Caki2 (cell line): ENCODE measurements at regions not wholly inside any gene's neighbourhood (a gene's known extent, or its start where the extent isn't known, plus 50 kb on each side); places are given as distances from the start of the nearest gene placed in this dataset.
"Not testable (repeated sequence)": the region's sequence is repeated elsewhere in the genome, so short reads cannot be mapped to it uniquely, and the experiment has no call there.

Source experiments
- DNase-seq: peaks from one replicate; pipeline ENCODE4 v3.0.0-alpha.2; 2015; ENCODE audit warnings: low read depth
- in situ Hi-C: cut with HindIII; loops from 2 replicates; pipeline ENCODE4 v1.10.0; 2016; ENCODE audit warnings: low sequenced_read_pairs, low pct_unique_long_range_greater_than_20kb, mixed read lengths

DNA sequence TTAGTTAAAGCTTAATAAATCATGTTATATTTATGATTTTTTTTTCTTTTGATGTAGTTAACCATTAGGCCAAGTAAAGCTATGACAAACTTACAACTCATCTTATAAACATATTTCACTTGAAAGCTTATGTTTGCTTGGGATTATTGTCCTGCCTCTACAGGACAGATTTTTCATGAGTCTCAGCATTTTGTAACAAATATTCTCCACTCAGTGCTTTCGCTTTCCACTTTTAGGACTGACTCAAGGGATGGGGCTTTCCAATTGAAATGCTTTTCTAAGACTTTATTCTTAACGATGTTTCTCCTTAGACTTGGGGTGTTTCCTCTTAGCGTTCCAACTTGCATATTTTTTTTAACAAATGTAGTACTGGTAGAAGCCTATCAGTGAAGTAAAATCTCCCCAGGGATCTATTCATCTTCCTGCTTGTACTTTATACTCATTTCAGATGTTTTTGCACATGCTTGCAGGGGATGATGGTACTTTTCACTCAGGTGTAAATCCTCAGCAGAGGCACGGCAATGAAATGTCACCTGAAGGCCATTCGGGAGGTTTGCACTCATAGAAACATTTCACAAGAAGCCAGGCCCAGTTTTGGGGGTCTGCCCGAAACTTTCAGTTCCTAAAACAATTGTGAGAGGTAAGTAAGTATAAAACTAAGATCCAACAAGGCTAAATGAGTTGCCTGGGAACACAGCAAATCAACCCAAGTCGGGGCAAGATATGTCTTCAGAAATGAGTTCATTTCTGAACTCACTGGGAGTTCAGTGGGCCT is 298.1 kb upstream of the FOXQ1 start:
- no peak for DNase-seq
- in situ Hi-C loops: no loop called here

DNA sequence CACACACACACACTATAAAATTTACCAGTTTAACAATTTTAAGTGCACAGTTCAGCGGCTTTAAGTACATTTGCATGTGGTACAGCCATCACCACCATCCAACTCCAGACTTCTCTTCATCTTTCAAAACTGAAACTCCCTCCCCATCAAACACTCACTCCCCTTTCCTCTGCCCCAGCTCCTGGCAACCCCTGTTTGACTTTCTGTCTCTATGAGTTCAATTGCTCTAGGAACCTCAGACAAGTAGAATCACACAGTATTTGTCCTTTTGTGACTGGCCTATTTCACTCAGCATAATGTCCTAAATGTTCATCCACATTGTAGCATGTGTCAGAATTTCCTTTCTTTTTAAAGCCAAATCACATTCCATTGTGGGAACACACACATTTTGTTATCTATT is 302.8 kb upstream of the FOXQ1 start:
- no peak for DNase-seq
- in situ Hi-C loops: no loop called here

DNA sequence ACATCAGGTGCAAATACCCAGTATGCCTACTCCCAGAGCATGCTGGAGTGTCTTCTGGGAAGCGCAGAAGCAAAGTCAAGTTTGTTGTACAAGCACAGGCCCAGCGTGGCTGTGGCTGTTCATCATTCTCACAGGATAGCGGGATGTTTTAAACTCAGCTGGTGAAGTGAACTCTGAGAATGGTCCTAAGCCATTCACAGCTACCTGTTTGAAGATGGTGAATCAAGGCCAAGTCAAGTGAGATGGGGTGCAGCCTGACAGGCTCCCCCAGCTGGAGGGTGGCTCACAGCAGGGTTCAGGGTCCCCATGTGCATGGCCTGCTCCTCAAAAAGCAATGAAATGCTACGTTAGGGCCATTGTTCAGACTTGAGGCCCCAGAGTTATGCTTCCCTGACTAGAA is 304.7 kb upstream of the FOXQ1 start:
- DNase-seq: no peak
- in situ Hi-C loops: no loop called here

DNA sequence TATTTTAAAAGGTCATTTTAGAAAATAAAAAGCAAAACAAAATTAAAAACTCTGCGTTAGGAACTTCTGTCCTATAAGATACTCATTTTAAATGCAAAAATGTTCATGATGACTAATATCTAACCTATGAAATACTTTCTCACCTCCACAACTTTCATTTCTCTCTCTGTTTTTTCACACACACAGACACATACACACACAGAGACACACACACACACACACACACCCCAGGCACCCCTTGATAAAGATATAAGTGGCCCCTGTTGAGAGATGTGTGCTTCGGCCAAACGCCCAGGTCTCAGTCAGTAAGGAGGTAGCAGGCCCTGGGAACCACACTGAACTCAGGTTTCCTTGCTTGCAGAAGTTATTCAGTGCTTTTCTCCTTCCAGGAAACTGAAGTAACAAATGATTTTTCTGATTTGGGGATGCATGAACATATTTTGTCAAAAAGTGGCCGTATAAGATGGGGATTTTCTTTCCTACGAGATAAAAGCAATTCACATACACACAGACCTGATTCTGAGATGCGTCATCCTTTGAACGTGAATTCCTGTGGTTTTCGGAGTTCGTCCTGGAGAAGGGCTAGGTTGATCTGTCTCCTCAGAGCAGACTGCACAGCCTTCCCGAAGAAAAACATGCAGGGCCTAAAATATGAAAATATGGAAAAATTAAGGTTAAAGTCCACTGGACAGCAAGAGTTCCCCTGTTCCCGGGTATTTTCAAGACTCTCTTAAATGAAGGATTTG is 306.8 kb upstream of the FOXQ1 start:
- DNase-seq: no peak
- in situ Hi-C loops: no loop called here

DNA sequence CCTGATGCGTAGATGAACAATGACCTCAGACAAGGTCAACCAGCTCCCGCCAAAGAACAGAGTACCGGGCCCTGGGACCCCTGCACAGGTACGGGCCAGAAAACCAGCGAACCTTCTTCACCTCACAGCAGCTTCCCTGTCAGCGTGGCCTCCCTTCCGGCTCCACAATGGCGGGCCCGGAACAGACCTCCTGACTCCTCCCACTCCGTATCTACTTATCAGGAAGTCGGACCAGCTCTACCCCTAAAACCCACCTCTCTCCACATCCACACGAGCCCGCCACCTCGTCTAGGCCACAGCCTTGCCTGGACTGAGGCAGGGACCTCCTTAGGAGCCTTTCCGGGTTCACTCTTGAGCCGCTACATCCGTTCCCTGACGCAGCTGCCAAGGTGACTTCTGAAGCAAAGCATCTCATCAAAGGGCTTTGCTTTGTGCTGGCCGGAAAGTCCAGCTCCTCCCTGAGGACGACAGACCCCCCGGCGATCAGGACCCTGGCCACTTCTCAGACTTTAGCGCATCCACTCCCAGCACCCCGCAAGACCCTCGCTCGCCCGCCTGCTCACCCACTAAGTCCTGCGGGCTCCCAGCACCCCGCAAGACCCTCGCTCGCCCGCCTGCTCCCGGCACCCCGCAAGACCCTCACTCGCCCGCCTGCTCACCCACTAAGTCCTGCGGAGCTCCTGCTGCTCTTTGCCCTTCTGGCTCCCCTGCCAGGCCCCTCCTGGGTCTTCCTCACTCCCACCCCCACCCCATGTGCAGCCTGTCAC is 308.3 kb upstream of the FOXQ1 start:
- in situ Hi-C loops: no loop called here
- no peak for DNase-seq

DNA sequence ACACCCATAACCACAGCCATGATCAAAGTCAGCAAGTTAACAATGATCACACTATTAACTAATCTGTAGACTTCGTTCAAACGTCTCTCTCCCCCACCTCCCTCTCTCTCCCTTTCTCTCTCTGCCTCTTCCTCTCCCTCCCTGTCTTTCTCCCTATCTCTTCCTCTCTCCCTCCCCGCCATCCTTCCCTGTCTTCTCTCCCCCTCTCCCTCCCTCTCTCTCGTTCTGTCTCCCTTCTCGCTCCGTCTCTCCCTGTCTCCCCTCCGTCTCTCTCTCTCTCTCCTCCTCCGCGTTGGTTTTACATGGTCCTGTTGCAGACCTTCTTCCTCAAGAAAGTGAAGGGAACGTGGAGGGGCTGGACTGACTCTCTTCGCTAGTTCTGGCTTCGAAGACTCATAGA is 308.9 kb upstream of the FOXQ1 start:
- no peak for DNase-seq
- in situ Hi-C loops: no loop called here

DNA sequence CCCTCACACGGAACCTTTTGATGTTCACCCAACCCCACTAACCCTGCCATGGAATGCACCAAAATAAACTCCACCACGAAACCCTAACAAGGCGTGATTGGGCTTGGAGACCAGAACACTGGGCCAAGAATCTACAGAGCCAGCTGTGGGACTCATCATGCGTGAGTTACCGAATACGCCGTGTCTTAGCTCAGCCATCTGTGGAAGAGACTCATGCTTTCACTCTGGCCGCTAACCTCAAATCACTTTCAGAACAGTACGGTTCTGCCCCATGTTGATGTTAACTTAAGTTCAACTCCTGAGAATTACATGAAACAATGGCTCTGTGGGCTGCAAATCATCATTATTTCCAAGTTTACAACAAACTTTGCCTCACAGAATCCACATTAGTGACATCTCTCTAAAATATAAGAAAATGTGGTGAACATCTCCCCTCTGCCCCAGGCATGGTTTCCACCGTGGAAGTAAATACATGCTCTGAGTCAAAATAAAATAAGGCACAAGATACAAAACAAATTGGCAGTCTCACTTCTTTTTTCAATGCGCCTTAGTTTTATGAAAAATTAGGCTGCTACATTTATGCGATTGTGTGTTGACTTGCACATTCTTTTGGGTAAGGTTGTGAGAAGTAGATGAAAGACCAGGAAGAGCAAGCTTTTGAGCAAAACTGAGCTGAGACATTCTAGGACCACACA is 308.9 kb upstream of the EXOC2 start:
- DNase-seq: no peak
- in situ Hi-C loops: no loop called here

DNA sequence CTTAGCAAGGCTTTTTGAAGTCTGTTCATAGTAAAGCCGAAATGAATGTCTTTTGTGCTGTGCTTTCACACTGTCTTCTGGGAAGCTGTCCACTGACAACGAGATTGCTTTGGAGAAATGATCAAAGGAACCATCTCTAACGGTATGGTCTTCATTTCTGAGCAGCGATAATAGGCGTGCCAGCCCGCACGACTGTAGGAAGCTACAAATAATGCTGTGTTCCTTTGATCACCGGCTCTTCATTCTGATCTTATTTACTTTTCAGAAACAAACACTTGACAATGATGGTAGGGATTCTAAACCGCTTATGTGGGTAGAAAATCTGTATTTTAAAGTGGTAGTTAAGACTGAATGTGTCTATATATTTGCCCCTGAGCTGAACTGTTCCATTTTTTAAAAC is 306.6 kb upstream of the EXOC2 start:
- in situ Hi-C loops: no loop called here
- no peak for DNase-seq

DNA sequence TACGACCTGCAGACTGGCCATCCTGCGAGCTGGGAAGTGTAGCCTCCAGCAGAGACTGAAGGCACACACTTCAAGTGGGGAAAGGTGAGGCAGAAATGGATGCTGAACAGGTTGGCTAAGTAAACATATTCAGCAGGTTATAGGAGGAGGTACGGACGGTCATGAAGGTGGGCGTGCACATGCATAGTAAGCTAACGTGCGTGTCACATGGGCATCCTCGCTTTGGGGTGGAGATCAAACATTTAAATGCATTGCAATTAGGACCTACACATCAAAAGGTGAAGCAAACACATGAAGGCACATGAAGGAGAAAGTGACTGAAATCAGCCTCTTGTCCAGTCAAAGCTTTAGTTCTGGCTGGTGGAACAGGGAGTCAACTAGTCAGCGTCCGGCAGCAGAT is 305.6 kb upstream of the EXOC2 start:
- no peak for DNase-seq
- in situ Hi-C loops: no loop called here

DNA sequence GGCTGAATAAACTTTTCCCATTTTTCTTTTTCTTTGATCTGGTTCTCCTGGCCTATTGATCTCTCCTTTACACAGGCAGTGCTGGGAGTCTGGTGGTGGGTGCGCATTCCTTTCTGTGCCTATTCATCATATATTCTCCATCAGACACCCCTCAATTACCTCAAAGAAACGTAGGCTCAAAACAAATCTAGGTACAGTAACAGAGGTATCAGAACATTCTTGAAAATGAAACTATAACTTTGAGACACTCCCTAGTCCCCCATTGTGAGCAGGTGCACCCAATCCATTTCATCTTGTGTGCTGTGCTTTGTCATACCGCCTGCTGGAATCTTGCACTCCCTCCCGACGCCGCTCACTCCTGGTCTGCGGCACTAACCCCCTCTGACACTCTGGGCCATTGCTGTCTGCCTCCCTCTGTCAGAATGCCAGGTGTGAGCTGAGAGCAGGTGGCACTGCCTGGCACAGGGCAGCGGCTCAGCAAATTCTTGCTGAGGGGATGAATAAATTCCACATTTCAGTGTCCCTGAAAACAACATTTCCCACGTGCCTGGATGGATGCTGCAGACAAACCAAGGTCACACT is 303.4 kb upstream of the EXOC2 start:
- DNase-seq: no peak
- in situ Hi-C loops: no loop called here

DNA sequence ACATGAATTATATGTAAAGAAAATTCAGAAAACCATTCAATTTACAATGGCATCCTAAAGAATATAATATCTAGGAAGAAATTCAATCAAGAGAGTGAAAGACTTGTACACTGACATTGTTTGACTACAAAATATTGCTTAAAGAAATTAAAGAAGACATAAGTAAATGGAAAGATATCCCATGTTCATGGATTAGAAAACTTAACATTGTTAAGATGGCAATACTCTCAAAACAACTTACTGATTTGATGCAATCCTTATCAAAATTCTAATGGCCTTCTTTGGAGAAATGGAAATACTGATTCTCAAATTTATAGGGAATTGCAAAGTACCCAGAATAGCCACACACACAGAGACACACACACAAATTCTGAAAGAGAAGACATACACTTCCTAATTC is 298.3 kb upstream of the EXOC2 start:
- no peak for DNase-seq
- in situ Hi-C loops: no loop called here

DNA sequence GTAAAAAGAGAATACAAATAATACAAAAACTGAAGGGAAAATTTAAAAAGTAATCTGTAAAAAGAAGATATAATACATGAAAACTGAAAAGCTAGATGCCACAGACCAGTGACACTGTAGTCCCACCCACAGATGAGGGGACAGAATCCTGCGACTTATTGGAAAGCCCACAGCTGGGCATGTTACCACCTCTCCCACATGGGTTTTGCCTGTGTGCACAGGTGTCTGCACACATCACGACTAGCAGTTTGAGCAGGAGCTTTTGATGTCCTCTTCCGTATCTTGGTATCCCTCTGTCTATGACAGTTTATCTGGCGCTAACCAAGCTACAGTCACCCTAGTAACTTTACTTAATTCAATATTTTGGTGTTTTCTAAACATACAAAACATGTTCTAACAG is 291.1 kb upstream of the EXOC2 start:
- in situ Hi-C loops: no loop called here
- no peak for DNase-seq

DNA sequence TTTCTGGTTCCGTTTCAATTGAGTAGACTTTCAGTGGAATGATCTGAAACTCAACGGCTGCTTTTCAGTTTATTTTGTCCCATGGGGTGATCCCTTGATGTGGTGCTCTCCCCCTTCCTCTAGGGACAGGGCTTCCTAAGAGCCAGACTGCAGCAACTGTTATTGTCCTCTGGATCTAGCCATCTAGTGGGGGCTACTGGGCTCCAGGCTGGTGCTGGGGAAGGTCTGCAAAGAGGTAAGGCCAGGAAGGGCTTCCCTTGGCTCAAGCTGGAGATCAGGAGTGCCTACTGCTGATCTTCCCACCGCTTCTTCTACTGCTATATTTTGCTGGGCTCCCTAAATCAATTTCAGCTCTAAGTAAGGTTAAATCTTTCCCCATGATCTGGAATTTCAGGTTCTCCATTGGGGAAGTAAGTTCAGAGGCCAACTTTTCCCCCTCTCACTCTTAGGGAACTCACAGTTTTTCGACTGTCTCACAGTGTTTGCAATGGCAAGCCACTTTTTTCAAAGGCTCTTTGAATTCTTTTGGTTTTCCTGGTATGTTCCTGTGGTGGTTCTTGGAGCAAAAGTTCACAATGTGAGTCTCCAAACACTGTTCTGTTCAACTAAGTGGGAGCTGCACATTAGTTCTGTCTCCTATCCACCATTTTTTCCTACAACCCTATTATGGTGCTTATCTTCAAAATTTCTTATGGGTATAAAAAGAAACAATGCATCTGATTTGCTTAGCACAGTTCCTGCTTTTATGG is 286.2 kb upstream of the EXOC2 start:
- in situ Hi-C loops: no loop called here
- DNase-seq: no peak

DNA sequence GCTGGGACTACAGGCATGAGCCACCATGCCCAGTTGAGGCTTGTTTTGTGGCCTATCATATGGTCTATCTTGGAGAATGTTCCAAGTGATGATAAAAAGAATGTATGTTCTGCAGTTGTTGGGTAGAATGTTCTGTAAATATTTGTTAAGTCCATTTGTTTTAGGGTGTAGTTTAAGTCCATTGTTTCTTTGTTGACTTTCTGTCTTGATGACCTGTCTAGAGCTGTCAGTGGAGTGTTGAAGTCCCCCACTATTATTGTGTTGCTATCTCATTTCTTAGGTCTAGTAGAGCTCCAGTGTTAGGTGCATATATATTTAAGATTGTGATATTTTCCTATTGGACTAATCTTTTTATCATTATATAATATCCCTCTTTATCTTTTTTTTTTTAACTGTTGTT is 284.3 kb upstream of the EXOC2 start:
- DNase-seq, in situ Hi-C loops: not testable (repeated sequence)

DNA sequence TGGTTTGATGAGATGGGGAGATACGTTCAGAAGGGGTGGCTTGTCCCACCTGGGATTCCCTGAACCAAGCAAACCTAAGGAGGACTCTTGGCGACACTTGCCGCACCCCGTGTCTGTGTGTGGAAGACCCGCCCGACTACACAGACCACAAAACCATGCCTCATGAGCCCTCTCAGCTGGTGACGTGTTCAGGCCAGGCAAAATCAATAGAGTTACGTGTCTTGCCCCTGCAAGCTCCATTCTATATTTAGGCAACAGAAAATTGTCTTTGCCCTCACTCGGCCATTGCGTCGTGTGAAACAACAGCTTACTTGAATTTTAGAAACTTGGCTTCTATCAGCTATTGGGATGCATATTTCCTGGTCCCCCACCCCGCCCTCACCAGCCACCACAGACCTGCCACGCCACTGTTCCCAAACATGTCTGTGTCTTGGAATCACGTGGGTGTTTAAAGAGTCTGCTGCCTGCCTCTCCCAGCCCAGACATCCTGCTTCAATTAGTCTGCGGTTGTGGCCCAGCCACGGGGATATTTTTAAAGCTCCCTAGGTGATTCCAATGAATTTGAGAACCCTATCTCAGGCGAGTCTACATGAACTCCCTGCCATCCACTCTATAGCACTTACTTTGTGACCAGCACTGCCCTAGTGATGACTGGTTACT is 279.2 kb upstream of the EXOC2 start:
- in situ Hi-C loops: no loop called here
- DNase-seq: no peak

DNA sequence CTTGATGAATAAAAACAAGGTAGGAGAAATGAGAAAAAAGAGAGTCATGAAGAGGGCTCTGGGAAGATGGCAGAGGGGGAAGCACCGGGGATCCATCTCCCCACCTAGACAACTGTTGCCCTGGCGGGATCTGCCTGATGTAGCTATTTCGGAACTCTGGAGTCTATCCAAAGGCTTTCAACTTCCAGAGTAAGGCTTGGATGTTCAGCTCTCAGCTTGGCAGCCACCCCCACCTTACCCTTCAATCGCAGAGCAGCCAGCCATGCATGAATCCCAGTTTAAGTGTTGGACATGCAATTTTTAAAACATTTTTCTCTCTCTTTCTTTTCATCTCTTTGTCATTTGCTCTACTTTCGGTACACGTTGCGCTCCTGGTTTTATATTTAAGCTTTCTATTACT is 275.9 kb upstream of the EXOC2 start:
- in situ Hi-C loops: no loop called here
- no peak for DNase-seq

DNA sequence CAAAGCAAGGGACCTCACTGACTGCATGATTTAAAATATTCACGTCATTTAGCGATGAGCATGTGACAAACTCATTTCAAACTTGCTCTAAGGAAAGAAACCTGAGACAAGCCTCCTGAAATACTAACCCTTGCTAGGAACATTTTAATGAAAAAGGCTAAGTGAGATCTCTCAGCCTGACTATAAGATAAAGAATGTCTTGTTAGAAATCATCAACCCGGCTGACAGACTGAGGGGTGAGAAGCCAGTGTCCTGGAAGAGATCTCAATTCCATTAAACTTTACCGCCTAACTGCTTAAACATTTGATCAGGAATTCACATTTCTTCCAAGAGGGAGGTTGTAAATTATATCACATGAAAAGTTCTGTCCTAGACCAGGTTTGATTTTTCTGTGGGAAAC is 274.8 kb upstream of the EXOC2 start:
- no peak for DNase-seq

More for the DNA sequence above, 274.8 kb upstream of the EXOC2 start:
- in situ Hi-C loops: no loop called here
